ENCODE measurements at regions not wholly inside any gene's neighbourhood (a gene's known extent, or its start where the extent isn't known, plus 50 kb on each side); places are given as distances from the start of the nearest gene placed in this dataset.

- no peaks in the 10 kb centered on the region for H3K9me3 ChIP-seq (ENCODE audit: low read depth, low read length)
- H3K79me2 ChIP-seq (ENCODE audit: insufficient read depth, low read length), result no peaks in the 10 kb centered on the region
- no peak overlapping the region for H3K4me3 ChIP-seq (ENCODE audit: insufficient read depth, low read length)
- no peaks in the 10 kb centered on the region for H3K4me1 ChIP-seq (ENCODE audit: insufficient read depth, low read length)
- no peaks in the 10 kb centered on the region for H4K20me1 ChIP-seq (ENCODE audit: insufficient read depth, low read length)
- no peaks in the 10 kb centered on the region for H3K27me3 ChIP-seq (ENCODE audit: insufficient read depth, low read length)
- no peak overlapping the region for H2AFZ ChIP-seq (ENCODE audit: low read length)
- DNase-seq (ENCODE audit: insufficient read length, low spot score, missing footprints), result no peak
- no peak overlapping the region for H3K27ac ChIP-seq (ENCODE audit: low read depth, low read length)
- no peak for TF ChIP-seq CTCF (IDR thresholded peaks at IDR 0.05; ENCODE audit: extremely low read depth, low read depth, low read length)
- no peaks in the 10 kb centered on the region for H3K36me3 ChIP-seq (ENCODE audit: insufficient read depth, low read length)
- H3K4me2 ChIP-seq (ENCODE audit: insufficient read depth, low read length), result no peak overlapping the region
Measured at GRCh38 chr1:188611432-188611831, 1782.7 kb downstream of the PLA2G4A start.

- H3K27me3 ChIP-seq (ENCODE audit: insufficient read depth, low read length), result no peaks in the 10 kb centered on the region
- no peaks in the 10 kb centered on the region for H3K79me2 ChIP-seq (ENCODE audit: insufficient read depth, low read length)
- H2AFZ ChIP-seq (ENCODE audit: low read length), result no peak overlapping the region
- no peaks in the 10 kb centered on the region for H3K36me3 ChIP-seq (ENCODE audit: insufficient read depth, low read length)
- no peaks in the 10 kb centered on the region for H4K20me1 ChIP-seq (ENCODE audit: insufficient read depth, low read length)
- TF ChIP-seq CTCF (IDR thresholded peaks at IDR 0.05; ENCODE audit: extremely low read depth, low read depth, low read length), result no peak
- no peak overlapping the region for H3K27ac ChIP-seq (ENCODE audit: low read depth, low read length)
- no peak for DNase-seq (ENCODE audit: insufficient read length, low spot score, missing footprints)
- no peak overlapping the region for H3K4me3 ChIP-seq (ENCODE audit: insufficient read depth, low read length)
- no peaks in the 10 kb centered on the region for H3K4me1 ChIP-seq (ENCODE audit: insufficient read depth, low read length)
- H3K9me3 ChIP-seq (ENCODE audit: low read depth, low read length), result peaks cover 2% of the 10 kb centered on the region
- H3K4me2 ChIP-seq (ENCODE audit: insufficient read depth, low read length), result no peak overlapping the region
Measured at GRCh38 chr1:188615321-188615720, 1786.6 kb downstream of the PLA2G4A start.

GRCh38 chr1:188620236-188620635, 1791.5 kb downstream of the PLA2G4A start:
- Histone ChIP-seq H4K20me1 (ENCODE audit: insufficient read depth, low read length) (no peaks in the 10 kb centered on the region), H3K4me2 (ENCODE audit: insufficient read depth, low read length) (no peak overlapping the region), H3K9me3 (ENCODE audit: low read depth, low read length) (peaks cover 2% of the 10 kb centered on the region), H3K36me3 (ENCODE audit: insufficient read depth, low read length) (no peaks in the 10 kb centered on the region), H3K4me3 (ENCODE audit: insufficient read depth, low read length) (no peak overlapping the region), H3K4me1 (ENCODE audit: insufficient read depth, low read length) (no peaks in the 10 kb centered on the region), H2AFZ (ENCODE audit: low read length) (no peak overlapping the region), H3K27ac (ENCODE audit: low read depth, low read length) (no peak overlapping the region), H3K27me3 (ENCODE audit: insufficient read depth, low read length) (no peaks in the 10 kb centered on the region), H3K79me2 (ENCODE audit: insufficient read depth, low read length) (no peaks in the 10 kb centered on the region)
- TF ChIP-seq CTCF (IDR thresholded peaks at IDR 0.05; ENCODE audit: extremely low read depth, low read depth, low read length), result no peak
- DNase-seq (ENCODE audit: insufficient read length, low spot score, missing footprints), result no peak

- no peaks in the 10 kb centered on the region for H3K4me1 ChIP-seq (ENCODE audit: insufficient read depth, low read length)
- H3K4me2 ChIP-seq (ENCODE audit: insufficient read depth, low read length), result no peak overlapping the region
Measured at GRCh38 chr1:188641566-188642211, 1812.9 kb downstream of the PLA2G4A start.

More at GRCh38 chr1:188641566-188642211, 1812.9 kb downstream of the PLA2G4A start:
- no peak for TF ChIP-seq CTCF (IDR thresholded peaks at IDR 0.05; ENCODE audit: extremely low read depth, low read depth, low read length)
- peaks cover 3% of the 10 kb centered on the region for H3K9me3 ChIP-seq (ENCODE audit: low read depth, low read length)
- no peaks in the 10 kb centered on the region for H3K27me3 ChIP-seq (ENCODE audit: insufficient read depth, low read length)
- H2AFZ ChIP-seq (ENCODE audit: low read length), result no peak overlapping the region
- no peak overlapping the region for H3K4me3 ChIP-seq (ENCODE audit: insufficient read depth, low read length)
- no peak overlapping the region for H3K27ac ChIP-seq (ENCODE audit: low read depth, low read length)
- no peak for DNase-seq (ENCODE audit: insufficient read length, low spot score, missing footprints)
- H4K20me1 ChIP-seq (ENCODE audit: insufficient read depth, low read length), result no peaks in the 10 kb centered on the region
- no peaks in the 10 kb centered on the region for H3K79me2 ChIP-seq (ENCODE audit: insufficient read depth, low read length)
- no peaks in the 10 kb centered on the region for H3K36me3 ChIP-seq (ENCODE audit: insufficient read depth, low read length)
